ENCODE measurements at regions not wholly inside any gene's neighbourhood (a gene's known extent, or its start where the extent isn't known, plus 50 kb on each side); places are given as distances from the start of the nearest gene placed in this dataset.

GRCh38 chr18:5065615-5066014 is 131.4 kb downstream of the AKAIN1 start:
- no peaks in the 10 kb centered on the region for H3K4me1 ChIP-seq
- H3K9me3 ChIP-seq = no peaks in the 10 kb centered on the region
- ATAC-seq (no peak), DNase-seq (ENCODE audit: low read depth in 1 of 2, low spot score in 1 of 2) (no peak), FAIRE-seq (no peak)
- ChIA-PET CTCF (no interaction called here), POLR2A (no interaction called here)
- no peak overlapping the region for H3K4me3 ChIP-seq
- no peak overlapping the region for H3K27ac ChIP-seq
- no peak for TF ChIP-seq JUN (IDR thresholded peaks at IDR 0.05)
- no peak for TF ChIP-seq EHMT2 (IDR thresholded peaks at IDR 0.05; ENCODE audit: low read depth)
- TF ChIP-seq POLR2AphosphoS2 (conservative IDR thresholded peaks at IDR 0.05; ENCODE audit: low read length) = no peak
- no peak for TF ChIP-seq RARB (CRISPR knock-in tag; IDR thresholded peaks at IDR 0.05)
- no peak overlapping the region for H3K4me2 ChIP-seq
- WGBS (ENCODE audit: missing lambda C conversion rate) = 13% methylated on average over 2 of the region's 2 CpGs

GRCh38 chr18:5064841-5065370 is 132.2 kb downstream of the AKAIN1 start:
- Histone ChIP-seq H3K4me1 (no peaks in the 10 kb centered on the region), H3K9me3 (no peaks in the 10 kb centered on the region), H3K27ac (no peak overlapping the region), H3K4me2 (no peak overlapping the region), H3K4me3 (no peak overlapping the region)
- 41% methylated on average over 5 of the region's 5 CpGs for WGBS (ENCODE audit: missing lambda C conversion rate)
- no peak for ATAC-seq
- ChIA-PET POLR2A (no interaction called here), CTCF (no interaction called here)
- FAIRE-seq = no peak
- DNase-seq (ENCODE audit: low read depth in 1 of 2, low spot score in 1 of 2) = no peak
- TF ChIP-seq PBX3 (IDR thresholded peaks at IDR 0.05) = no peak
- TF ChIP-seq ZNF302 (CRISPR knock-in tag; IDR thresholded peaks at IDR 0.05) = no peak
- no peak for TF ChIP-seq HES2 (IDR thresholded peaks at IDR 0.05)
- no peak for TF ChIP-seq PHF8 (IDR thresholded peaks at IDR 0.05; ENCODE audit: borderline replicate concordance, low read depth)
- no peak for TF ChIP-seq SMC3 (IDR thresholded peaks at IDR 0.05)
- TF ChIP-seq HOXA7 (CRISPR knock-in tag; IDR thresholded peaks at IDR 0.05) = no peak
- no peak for TF ChIP-seq RARB (CRISPR knock-in tag; IDR thresholded peaks at IDR 0.05)
- TF ChIP-seq ZSCAN20 (CRISPR knock-in tag; IDR thresholded peaks at IDR 0.05) = no peak
- TF ChIP-seq EHF (CRISPR knock-in tag; IDR thresholded peaks at IDR 0.05) = no peak
- TF ChIP-seq RFX5 (IDR thresholded peaks at IDR 0.05) = no peak
- no peak for TF ChIP-seq HEYL (CRISPR knock-in tag; IDR thresholded peaks at IDR 0.05)
- no peak for TF ChIP-seq RCOR1 (IDR thresholded peaks at IDR 0.05; ENCODE audit: low read depth, low read length)
- no peak for TF ChIP-seq SREBF2 (IDR thresholded peaks at IDR 0.05)
- no peak for TF ChIP-seq MYC (IDR thresholded peaks at IDR 0.05; ENCODE audit: borderline replicate concordance, low read length)
- no peak for TF ChIP-seq CHD2 (IDR thresholded peaks at IDR 0.05; ENCODE audit: low read length, partially characterized antibody)
- no peak for TF ChIP-seq CBX2 (IDR thresholded peaks at IDR 0.05; ENCODE audit: borderline replicate concordance, low read depth)

- Histone ChIP-seq H3K4me1 (no peaks in the 10 kb centered on the region), H3K9me3 (no peaks in the 10 kb centered on the region), H3K4me3 (no peak overlapping the region), H3K27ac (no peak overlapping the region), H3K4me2 (no peak overlapping the region)
- ATAC-seq (no peak), FAIRE-seq (no peak), DNase-seq (ENCODE audit: low read depth in 1 of 2, low spot score in 1 of 2) (no peak)
- WGBS (ENCODE audit: missing lambda C conversion rate) = 0% methylated on average over 2 of the region's 2 CpGs
- POLR2A ChIA-PET = no interaction called here
- CTCF ChIA-PET = no interaction called here
- TF ChIP-seq RAD21 (conservative IDR thresholded peaks at IDR 0.05 in 1 of 2, IDR thresholded peaks at IDR 0.05 in 1 of 2) = no peak
- TF ChIP-seq SREBF2 (IDR thresholded peaks at IDR 0.05) = no peak
- TF ChIP-seq EP300 (IDR thresholded peaks at IDR 0.05) = no peak
- TF ChIP-seq MAX (IDR thresholded peaks at IDR 0.05) = no peak
- peak; percentile 65 for TF ChIP-seq MAFK (IDR thresholded peaks at IDR 0.05; ENCODE audit: partially characterized antibody)
Measured at GRCh38 chr18:5061785-5062184, 135.3 kb downstream of the AKAIN1 start.

Measured in A549 (cell line).